GM12878 (cell line): ENCODE measurements at regions not wholly inside any gene's neighbourhood (a gene's known extent, or its start where the extent isn't known, plus 50 kb on each side); places are given as distances from the start of the nearest gene placed in this dataset.
"Not testable (repeated sequence)": the region's sequence is repeated elsewhere in the genome, so short reads cannot be mapped to it uniquely, and the experiment has no call there.

Source experiments
- ATAC-seq: fragments of 200-7000 bp; cut with Tn5 transposase; 3 replicates; pipeline ENCODE4 v1.9.1; 2020; ENCODE audit warnings: mild to moderate bottlenecking, moderate library complexity
- BruUV-seq: library from RNA; stranded (reverse); fragments of 400-500 nt; replicated peaks from 2 replicates; lab custom pipeline; 2021; lab: Mats Ljungman, UMichigan
- CTCF ChIA-PET: fragments of 300-600 bp; sonication (Branson Sonifier 250); formaldehyde crosslinking; extraction: SDS; loops from one replicate; lab custom pipeline; 2021; ENCODE audit warnings: inconsistent platforms; lab: Yijun Ruan, JAX
- POLR2A ChIA-PET: fragments of 350-600 bp; formaldehyde crosslinking; extraction: SDS; loops from one replicate; lab custom pipeline; 2021; ENCODE audit warnings: inconsistent platforms; lab: Charles Lee
- RAD21 ChIA-PET: fragments of 300-600 bp; sonication (Branson Sonifier 250); formaldehyde crosslinking; loops from one replicate; lab custom pipeline; 2023; ENCODE audit warnings: antibody characterized with exemption; ENCODE audit not compliant: unreplicated experiment; lab: Charles Lee
- SMC1A ChIA-PET: fragments of 300-600 bp; sonication (Branson Sonifier 250); formaldehyde crosslinking; loops from one replicate; lab custom pipeline; 2023; ENCODE audit not compliant: unreplicated experiment, uncharacterized antibody; lab: Charles Lee
- DNase-seq: peaks from one replicate; pipeline ENCODE4 v3.0.0-alpha.2; 2011; ENCODE audit warnings: low read depth, low spot score
- FAIRE-seq: peaks from 3 replicates; lab custom pipeline; 2011; peaks lifted over from hg19 to GRCh38; lab: Jason Lieb, UNC
- H2AFZ ChIP-seq: 2 replicates; pipeline ENCODE4 v1.6.0; 2011; ENCODE audit warnings: low read depth, low read length, control low read depth; ENCODE audit not compliant: control insufficient read depth
- H3K27ac ChIP-seq: 2 replicates; pipeline ENCODE4 v1.5.1; 2011; ENCODE audit warnings: control low read depth; ENCODE audit not compliant: control insufficient read depth, insufficient read depth
- H3K27me3 ChIP-seq, 2 experiments: replicated peaks in 1 of 2; 2 replicates each; pipeline versions ENCODE4 v1.6.0 to v1.6.1; 2011; ENCODE audit warnings: low read length in 1 of 2; ENCODE audit not compliant: control insufficient read depth in 2 of 2, insufficient read depth in 2 of 2
- H3K36me3 ChIP-seq, 2 experiments: 2 replicates each; pipeline ENCODE4 v1.5.1; 2011; ENCODE audit warnings: low read length in 1 of 2; ENCODE audit not compliant: control insufficient read depth in 2 of 2, insufficient read depth in 2 of 2
- H3K4me1 ChIP-seq: 2 replicates; pipeline ENCODE4 v1.6.1; 2011; ENCODE audit warnings: mild to moderate bottlenecking, low read length, moderate library complexity, mixed read lengths; ENCODE audit not compliant: control insufficient read depth, insufficient read depth
- H3K4me2 ChIP-seq: 2 replicates; pipeline ENCODE4 v1.6.0; 2011; ENCODE audit warnings: control low read depth; ENCODE audit not compliant: control insufficient read depth, insufficient read depth
- H3K4me3 ChIP-seq: fragments of 200-600 bp; sonication (generic); 2 replicates; pipeline ENCODE4 v1.5.1; 2016
- H3K79me2 ChIP-seq: 2 replicates; pipeline ENCODE4 v1.6.0; 2011; ENCODE audit warnings: low read length; ENCODE audit not compliant: control insufficient read depth, insufficient read depth
- H3K9ac ChIP-seq: 2 replicates; pipeline ENCODE4 v1.8.0; 2011; ENCODE audit warnings: low read length, control low read depth, mixed read lengths; ENCODE audit not compliant: control insufficient read depth, insufficient read depth
- H3K9me3 ChIP-seq: replicated peaks from 3 replicates; pipeline ENCODE4 v1.5.1; 2011; ENCODE audit warnings: mild to moderate bottlenecking, low read length; ENCODE audit not compliant: control insufficient read depth, insufficient read depth
- H4K20me1 ChIP-seq: 2 replicates; pipeline ENCODE4 v1.6.0; 2011; ENCODE audit not compliant: control insufficient read depth, insufficient read depth
- PBX3 ChIP-seq: IDR thresholded peaks from 2 replicates; pipeline ENCODE4 v1.6.1; 2011; ENCODE audit warnings: mild to moderate bottlenecking, low read depth, low read length, moderate library complexity; ENCODE audit not compliant: insufficient replicate concordance
- SPI1 ChIP-seq: IDR thresholded peaks from 2 replicates; pipeline ENCODE4 v1.6.1; 2011; ENCODE audit warnings: low read depth, mild to moderate bottlenecking, low read length, moderate library complexity, borderline replicate concordance; ENCODE audit not compliant: insufficient read depth
- TCF3 ChIP-seq: IDR thresholded peaks from 2 replicates; pipeline ENCODE4 v1.6.1; 2012; ENCODE audit warnings: low read depth, mild to moderate bottlenecking, low read length, borderline replicate concordance; ENCODE audit not compliant: insufficient read depth
- ZBTB40 ChIP-seq: fragments of 450-650 bp; IDR thresholded peaks from 2 replicates; pipeline ENCODE4 v1.6.1; 2016; ENCODE audit warnings: mild to moderate bottlenecking, moderate library complexity, borderline replicate concordance
- WGBS: methylation state at CpG from one replicate; pipeline ENCODE4 v1.1.6; 2016; ENCODE audit warnings: low lambda C conversion rate; ENCODE audit not compliant: insufficient replicate concordance, insufficient coverage; ENCODE audit errors: missing lambda C conversion rate; 5-methylcytosine and 5-hydroxymethylcytosine counted together
- in situ Hi-C: fragments of 300-500 bp; cut with MboI; formaldehyde crosslinking; loops from 9 replicates; pipeline ENCODE4 v1.14.3; 2018; ENCODE audit warnings: mixed read lengths
- intact Hi-C: fragments of 100-400 bp; cut with micrococcal nuclease; formaldehyde crosslinking; loops from one replicate; pipeline ENCODE4 v1.14.2; 2022; ENCODE audit not compliant: unreplicated experiment

GRCh38 chrX:94302446-94302845, 628.4 kb downstream of the FAM133A start (continued):
- no peak for TF ChIP-seq ZBTB40
- TF ChIP-seq TCF3 = no peak
- TF ChIP-seq, all 136 proteins: peak for 0

- Histone ChIP-seq H3K4me2 (no peak overlapping the region), H3K27ac (no peak overlapping the region), H3K4me1 (no peaks in the 10 kb centered on the region), H3K4me3 (no peak overlapping the region), H2AFZ (no peak overlapping the region), H3K79me2 (no peaks in the 10 kb centered on the region), H3K27me3 (no peaks in the 10 kb centered on the region), H3K9ac (no peak overlapping the region), H4K20me1 (no peaks in the 10 kb centered on the region), H3K36me3 (no peaks in the 10 kb centered on the region), H3K9me3 (no peaks in the 10 kb centered on the region)
- in situ Hi-C loops = no loop called here
- ChIA-PET RAD21 (no interaction called here), POLR2A (no interaction called here), SMC1A (no interaction called here), CTCF (no interaction called here)
- FAIRE-seq = no peak
- BruUV-seq = no TSS peak
- intact Hi-C loops = no loop called here
- 0% methylated on average over 1 of the region's 1 CpG for WGBS
- no peak for ATAC-seq
- DNase-seq = no peak
- TF ChIP-seq SPI1 = peak; percentile 4; the same call in 1 of the 2 replicates
- TF ChIP-seq PBX3 = no peak
These were observed 655.2 kb downstream of the FAM133A start for GRCh38 chrX:94329182-94329581.

- H3K27me3 ChIP-seq, H3K4me3 ChIP-seq, in situ Hi-C loops, FAIRE-seq, POLR2A ChIA-PET, BruUV-seq, CTCF ChIA-PET, SMC1A ChIA-PET, H3K9me3 ChIP-seq, intact Hi-C loops, H3K36me3 ChIP-seq, H3K9ac ChIP-seq, H3K4me1 ChIP-seq, H4K20me1 ChIP-seq, ATAC-seq, DNase-seq, H3K4me2 ChIP-seq, H3K27ac ChIP-seq, H2AFZ ChIP-seq, H3K79me2 ChIP-seq, RAD21 ChIA-PET: not testable (repeated sequence)
- 58% methylated on average over 7 of the region's 7 CpGs for WGBS
These were observed 667.7 kb downstream of the FAM133A start for GRCh38 chrX:94341730-94342129.
